Right atrium auricular region (tissue), 2 donors: ENCODE measurements at regions not wholly inside any gene's neighbourhood (a gene's known extent, or its start where the extent isn't known, plus 50 kb on each side); places are given as distances from the start of the nearest gene placed in this dataset.

Experiments used
- DNase-seq: peaks from one replicate; pipeline ENCODE4 v3.0.0-alpha.2; 2019; ENCODE audit warnings: low spot score
- H3K27ac ChIP-seq, 2 donors: fragments of 200-600 bp; sonication (generic); 1 replicate in 1 of 2; 2 replicates in 1 of 2; pipeline ENCODE4 v1.5.1; 2016 to 2019
- H3K27me3 ChIP-seq, 2 donors: fragments of 200-600 bp; sonication (generic); one replicate each; pipeline versions ENCODE4 v1.5.1 to v1.6.0; 2017 to 2019
- H3K36me3 ChIP-seq: fragments of 200-600 bp; sonication (generic); one replicate; pipeline ENCODE4 v1.5.1; 2016
- H3K4me1 ChIP-seq, 2 donors: fragments of 200-600 bp; sonication (generic); one replicate each; pipeline versions ENCODE4 v1.5.1 to v1.6.0; 2017 to 2019
- H3K4me3 ChIP-seq, 2 donors: fragments of 200-600 bp; sonication (generic); 1 replicate in 1 of 2; 2 replicates in 1 of 2; pipeline ENCODE4 v1.5.1; 2017 to 2019; ENCODE audit warnings: mild to moderate bottlenecking in 1 of 2, moderate library complexity in 1 of 2
- H3K9me3 ChIP-seq, 2 donors: fragments of 200-600 bp; sonication (generic); one replicate each; pipeline ENCODE4 v1.5.1; 2019
- CTCF ChIP-seq, 2 donors: fragments of 200-600 bp; sonication (generic); IDR thresholded peaks; one replicate each; pipeline ENCODE4 v1.5.1; 2019; ENCODE audit warnings: antibody characterized with exemption in 2 of 2

- no peak for TF ChIP-seq CTCF (IDR thresholded peaks at IDR 0.05)
- Histone ChIP-seq H3K27ac (no peak overlapping the region), H3K9me3 (no peaks in the 10 kb centered on the region), H3K4me3 (no peak overlapping the region), H3K36me3 (no peaks in the 10 kb centered on the region), H3K4me1 (no peaks in the 10 kb centered on the region), H3K27me3 (no peaks in the 10 kb centered on the region)
- no peak for DNase-seq
Observed at GRCh38 chr4:37771771-37772170, 54.7 kb upstream of the PGM2 start.

GRCh38 chr4:37770016-37770415 is 56.5 kb upstream of the PGM2 start:
- no peak for DNase-seq

GRCh38 chr4:37769391-37769989 is 57.0 kb upstream of the PGM2 start:
- TF ChIP-seq CTCF (IDR thresholded peaks at IDR 0.05) = no peak
- Histone ChIP-seq H3K4me1 (no peaks in the 10 kb centered on the region), H3K9me3 (no peaks in the 10 kb centered on the region), H3K36me3 (no peaks in the 10 kb centered on the region), H3K4me3 (no peak overlapping the region), H3K27ac (no peak overlapping the region), H3K27me3 (no peaks in the 10 kb centered on the region)
- no peak for DNase-seq

More at GRCh38 chr4:37770016-37770415, 56.5 kb upstream of the PGM2 start:
- H3K36me3 ChIP-seq = no peaks in the 10 kb centered on the region
- no peak overlapping the region for H3K27ac ChIP-seq
- no peak for TF ChIP-seq CTCF (IDR thresholded peaks at IDR 0.05)
- no peaks in the 10 kb centered on the region for H3K27me3 ChIP-seq
- H3K4me1 ChIP-seq = no peaks in the 10 kb centered on the region
- H3K4me3 ChIP-seq = no peak overlapping the region
- no peaks in the 10 kb centered on the region for H3K9me3 ChIP-seq

- DNase-seq = peak; percentile 70
- Histone ChIP-seq H3K4me1 (no peaks in the 10 kb centered on the region), H3K9me3 (no peaks in the 10 kb centered on the region), H3K4me3 (no peak overlapping the region), H3K36me3 (no peaks in the 10 kb centered on the region), H3K27me3 (no peaks in the 10 kb centered on the region), H3K27ac (no peak overlapping the region)
- TF ChIP-seq CTCF (IDR thresholded peaks at IDR 0.05) = no peak
Observed at GRCh38 chr4:37767546-37767945, 58.9 kb upstream of the PGM2 start.

GRCh38 chr4:37767019-37767418 is 59.5 kb upstream of the PGM2 start:
- TF ChIP-seq CTCF (IDR thresholded peaks at IDR 0.05) = no peak
- Histone ChIP-seq H3K4me1 (no peaks in the 10 kb centered on the region), H3K4me3 (no peak overlapping the region), H3K27me3 (no peaks in the 10 kb centered on the region), H3K9me3 (no peaks in the 10 kb centered on the region), H3K27ac (no peak overlapping the region), H3K36me3 (no peaks in the 10 kb centered on the region)
- no peak for DNase-seq

- no peak for DNase-seq
- H3K4me1 ChIP-seq = no peaks in the 10 kb centered on the region
- no peaks in the 10 kb centered on the region for H3K27me3 ChIP-seq
- H3K9me3 ChIP-seq = no peaks in the 10 kb centered on the region
- no peaks in the 10 kb centered on the region for H3K36me3 ChIP-seq
- TF ChIP-seq CTCF (IDR thresholded peaks at IDR 0.05) = no peak
- H3K27ac ChIP-seq = no peak overlapping the region
- no peak overlapping the region for H3K4me3 ChIP-seq
Observed at GRCh38 chr4:37765741-37766140, 60.7 kb upstream of the PGM2 start.
